Astrocyte (in vitro differentiated cells and primary cell): ENCODE measurements at regions not wholly inside any gene's neighbourhood (a gene's known extent, or its start where the extent isn't known, plus 50 kb on each side); places are given as distances from the start of the nearest gene placed in this dataset.

Experiments
- EZH2 ChIP-seq: IDR thresholded peaks from 2 replicates; pipeline ENCODE4 v1.6.1; 2012; ENCODE audit warnings: mild to moderate bottlenecking, low read length, inconsistent platforms; ENCODE audit not compliant: insufficient read depth
- TF ChIP-seq, protein P1 (sequence below): IDR thresholded peaks from 2 replicates; pipeline ENCODE4 v1.5.1; 2011; ENCODE audit warnings: low read depth, mild to moderate bottlenecking, inconsistent platforms, low read length, moderate library complexity; ENCODE audit not compliant: insufficient read depth

DNA sequence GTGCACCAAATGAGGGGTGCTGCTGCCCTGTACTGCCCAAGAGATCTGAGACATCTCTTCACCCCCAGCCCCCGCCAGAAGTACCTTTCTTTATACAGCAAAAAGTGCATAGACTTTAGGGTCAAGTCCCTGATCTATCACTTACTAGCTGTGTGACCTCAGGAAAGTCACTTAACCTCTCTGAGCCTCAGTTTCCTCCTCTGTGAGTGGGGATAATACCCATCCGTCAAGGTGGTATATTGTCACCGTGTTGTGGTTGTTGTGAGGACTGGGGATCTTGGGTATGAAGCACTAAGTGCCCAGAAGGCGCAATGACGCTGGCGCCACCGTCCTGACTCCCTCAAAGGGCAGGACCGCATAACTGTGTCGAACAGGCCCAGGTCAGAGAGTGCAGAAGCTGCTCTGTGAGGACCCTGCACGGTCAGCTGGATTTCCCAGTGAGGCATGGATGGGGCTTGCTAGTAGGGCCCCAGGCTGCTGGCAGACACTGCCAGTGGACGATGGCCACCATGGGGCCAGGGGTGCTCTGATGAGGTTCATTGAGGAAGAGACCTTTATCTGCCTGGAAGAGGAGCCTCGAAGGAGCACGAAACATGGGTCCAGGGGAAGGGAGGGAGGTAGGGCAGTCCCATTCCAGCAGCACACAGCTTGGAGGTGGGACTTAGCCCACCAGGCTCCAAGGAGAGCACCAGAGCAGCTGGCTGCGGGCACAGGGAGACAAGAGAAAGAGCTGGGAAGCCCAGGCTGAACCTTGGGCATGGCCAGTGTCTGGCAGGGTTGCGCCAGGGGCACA, 61.8 kb upstream of the LAPTM4A start:
- no peak for TF ChIP-seq EZH2
- TF ChIP-seq, protein P1, sequence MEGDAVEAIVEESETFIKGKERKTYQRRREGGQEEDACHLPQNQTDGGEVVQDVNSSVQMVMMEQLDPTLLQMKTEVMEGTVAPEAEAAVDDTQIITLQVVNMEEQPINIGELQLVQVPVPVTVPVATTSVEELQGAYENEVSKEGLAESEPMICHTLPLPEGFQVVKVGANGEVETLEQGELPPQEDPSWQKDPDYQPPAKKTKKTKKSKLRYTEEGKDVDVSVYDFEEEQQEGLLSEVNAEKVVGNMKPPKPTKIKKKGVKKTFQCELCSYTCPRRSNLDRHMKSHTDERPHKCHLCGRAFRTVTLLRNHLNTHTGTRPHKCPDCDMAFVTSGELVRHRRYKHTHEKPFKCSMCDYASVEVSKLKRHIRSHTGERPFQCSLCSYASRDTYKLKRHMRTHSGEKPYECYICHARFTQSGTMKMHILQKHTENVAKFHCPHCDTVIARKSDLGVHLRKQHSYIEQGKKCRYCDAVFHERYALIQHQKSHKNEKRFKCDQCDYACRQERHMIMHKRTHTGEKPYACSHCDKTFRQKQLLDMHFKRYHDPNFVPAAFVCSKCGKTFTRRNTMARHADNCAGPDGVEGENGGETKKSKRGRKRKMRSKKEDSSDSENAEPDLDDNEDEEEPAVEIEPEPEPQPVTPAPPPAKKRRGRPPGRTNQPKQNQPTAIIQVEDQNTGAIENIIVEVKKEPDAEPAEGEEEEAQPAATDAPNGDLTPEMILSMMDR = no peak
